ENCODE measurements at regions not wholly inside any gene's neighbourhood (a gene's known extent, or its start where the extent isn't known, plus 50 kb on each side); places are given as distances from the start of the nearest gene placed in this dataset.

DNA sequence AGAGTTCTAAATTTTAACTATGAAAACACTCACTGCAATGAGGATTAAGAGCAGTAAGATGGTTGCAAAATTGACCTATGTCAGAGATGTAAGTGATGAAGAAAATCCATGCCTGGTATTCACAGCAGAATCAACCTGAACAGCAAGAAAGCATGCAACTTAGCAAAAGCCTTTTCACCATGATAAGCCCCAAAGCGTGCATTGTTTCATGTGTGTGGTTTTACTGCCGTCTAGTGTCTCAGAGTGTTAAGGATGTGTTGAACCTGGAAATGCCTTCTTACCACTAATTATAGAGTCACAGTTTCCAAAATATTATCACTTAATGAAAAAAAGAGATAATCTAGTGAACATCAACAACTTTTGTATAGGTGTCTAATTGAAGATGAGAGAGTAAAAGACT, 415.2 kb upstream of the TRPC7 start:
- 49 to 56% methylated on average over 2 of the region's 2 CpGs for WGBS, 2 donors
- DNase-seq = no peak
- H3K36me3 ChIP-seq = no peaks in the 10 kb centered on the region
- intact Hi-C loops (cut with DNase I) = no loop called here
- H3K9me3 ChIP-seq = no peaks in the 10 kb centered on the region
- H3K4me1 ChIP-seq = no peaks in the 10 kb centered on the region
- no peak overlapping the region for H3K27ac ChIP-seq
- no peak overlapping the region for H3K4me3 ChIP-seq
- TF ChIP-seq POLR2A (IDR thresholded peaks at IDR 0.05) = no peak
- TF ChIP-seq, protein P1, sequence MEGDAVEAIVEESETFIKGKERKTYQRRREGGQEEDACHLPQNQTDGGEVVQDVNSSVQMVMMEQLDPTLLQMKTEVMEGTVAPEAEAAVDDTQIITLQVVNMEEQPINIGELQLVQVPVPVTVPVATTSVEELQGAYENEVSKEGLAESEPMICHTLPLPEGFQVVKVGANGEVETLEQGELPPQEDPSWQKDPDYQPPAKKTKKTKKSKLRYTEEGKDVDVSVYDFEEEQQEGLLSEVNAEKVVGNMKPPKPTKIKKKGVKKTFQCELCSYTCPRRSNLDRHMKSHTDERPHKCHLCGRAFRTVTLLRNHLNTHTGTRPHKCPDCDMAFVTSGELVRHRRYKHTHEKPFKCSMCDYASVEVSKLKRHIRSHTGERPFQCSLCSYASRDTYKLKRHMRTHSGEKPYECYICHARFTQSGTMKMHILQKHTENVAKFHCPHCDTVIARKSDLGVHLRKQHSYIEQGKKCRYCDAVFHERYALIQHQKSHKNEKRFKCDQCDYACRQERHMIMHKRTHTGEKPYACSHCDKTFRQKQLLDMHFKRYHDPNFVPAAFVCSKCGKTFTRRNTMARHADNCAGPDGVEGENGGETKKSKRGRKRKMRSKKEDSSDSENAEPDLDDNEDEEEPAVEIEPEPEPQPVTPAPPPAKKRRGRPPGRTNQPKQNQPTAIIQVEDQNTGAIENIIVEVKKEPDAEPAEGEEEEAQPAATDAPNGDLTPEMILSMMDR (IDR thresholded peaks at IDR 0.05) = peak in 1 of 6 experiments; percentile 5
- H3K27me3 ChIP-seq = peaks cover 0 to 8% (median 0%) of the 10 kb centered on the region in 4 donors

DNA sequence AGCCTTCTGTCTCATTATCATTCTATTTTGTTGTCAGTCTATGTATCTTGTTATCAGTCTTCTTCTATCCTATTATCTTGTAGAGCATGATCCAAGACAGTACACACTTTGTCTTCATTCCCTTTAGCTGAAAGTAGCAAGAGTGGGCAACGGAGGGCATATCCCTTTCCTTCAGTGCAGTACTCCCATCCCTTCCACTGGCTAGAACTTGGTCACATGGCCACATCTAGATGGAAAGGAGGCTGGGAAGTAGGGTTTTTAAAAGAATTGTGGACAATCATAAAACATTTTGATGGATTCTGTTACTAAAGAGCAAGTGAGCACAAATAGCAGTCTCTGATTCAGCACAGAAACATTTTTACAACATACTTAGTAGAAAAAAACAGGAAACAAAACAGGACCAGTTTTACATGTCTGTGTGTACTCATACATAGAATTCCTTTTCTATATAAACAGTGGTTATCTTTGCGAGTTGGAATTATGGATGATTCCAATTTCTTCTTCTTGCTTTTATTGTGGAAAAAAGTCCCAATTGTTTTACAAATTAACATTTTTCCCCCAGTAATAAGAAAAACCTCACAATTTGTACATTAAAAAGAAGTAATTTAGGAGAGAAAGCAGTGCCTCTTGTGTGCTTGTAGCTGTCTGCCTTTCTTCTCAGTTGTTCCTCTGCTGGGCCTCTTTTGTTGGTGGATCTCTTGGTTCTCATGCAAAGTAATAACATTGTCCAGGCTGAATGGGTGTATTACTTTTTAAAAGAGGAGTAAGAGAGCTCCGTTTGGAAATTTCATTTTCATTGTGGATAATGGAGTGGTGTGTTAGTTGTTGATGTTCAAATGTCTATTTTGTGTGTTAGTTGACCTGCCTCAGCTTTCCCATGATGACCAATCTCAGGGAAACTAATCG, 410.9 kb upstream of the TRPC7 start:
- H3K36me3 ChIP-seq = no peaks in the 10 kb centered on the region
- no peaks in the 10 kb centered on the region for H3K9me3 ChIP-seq
- no peak for DNase-seq
- TF ChIP-seq POLR2A (IDR thresholded peaks at IDR 0.05) = no peak
- TF ChIP-seq, protein P1 (IDR thresholded peaks at IDR 0.05) = no peak
- no peaks in the 10 kb centered on the region for H3K4me1 ChIP-seq
- intact Hi-C loops (cut with DNase I) = loop anchor here (10.0 kb wide), 1 partner anchor 521 kb away; no protein-coding TSS in a partner anchor
- WGBS, 2 donors = 57 to 59% methylated on average over 3 to 4 of the region's 4 CpGs
- no peak overlapping the region for H3K4me3 ChIP-seq
- H3K27ac ChIP-seq = no peak overlapping the region
- peaks cover 0 to 9% (median 0%) of the 10 kb centered on the region in 4 donors for H3K27me3 ChIP-seq

DNA sequence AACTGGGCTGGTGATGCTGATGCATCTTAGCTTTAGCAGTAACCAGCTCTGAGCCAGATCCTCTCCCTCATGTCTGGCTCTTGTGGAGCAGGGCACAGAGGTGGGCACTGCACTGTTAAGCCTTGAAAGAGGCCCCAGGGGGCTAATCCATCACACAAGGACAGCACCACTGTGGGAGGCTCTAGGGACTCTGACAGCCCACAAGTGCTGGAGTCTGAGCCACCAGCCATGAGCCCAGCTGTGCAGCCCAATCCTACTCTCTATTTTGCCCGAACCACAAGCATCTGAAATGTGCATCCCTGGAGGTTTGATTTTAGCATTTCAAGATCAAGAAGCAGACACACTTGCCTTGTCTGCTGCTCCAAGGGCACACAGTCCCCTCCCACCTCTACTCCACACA, 407.1 kb upstream of the TRPC7 start:
- peaks cover 0 to 9% (median 0%) of the 10 kb centered on the region in 4 donors for H3K27me3 ChIP-seq
- no peak for TF ChIP-seq POLR2A (IDR thresholded peaks at IDR 0.05)
- TF ChIP-seq, protein P1 (IDR thresholded peaks at IDR 0.05) = no peak
- H3K27ac ChIP-seq = no peak overlapping the region
- H3K4me1 ChIP-seq = no peaks in the 10 kb centered on the region
- H3K36me3 ChIP-seq = no peaks in the 10 kb centered on the region
- no peak overlapping the region for H3K4me3 ChIP-seq
- intact Hi-C loops (cut with DNase I) = loop anchor here (10.0 kb wide), 1 partner anchor 518 kb away; no protein-coding TSS in a partner anchor
- DNase-seq = no peak
- no peaks in the 10 kb centered on the region for H3K9me3 ChIP-seq
- WGBS, 2 donors = no CpG with 5 or more reads among the region's 1 CpG

DNA sequence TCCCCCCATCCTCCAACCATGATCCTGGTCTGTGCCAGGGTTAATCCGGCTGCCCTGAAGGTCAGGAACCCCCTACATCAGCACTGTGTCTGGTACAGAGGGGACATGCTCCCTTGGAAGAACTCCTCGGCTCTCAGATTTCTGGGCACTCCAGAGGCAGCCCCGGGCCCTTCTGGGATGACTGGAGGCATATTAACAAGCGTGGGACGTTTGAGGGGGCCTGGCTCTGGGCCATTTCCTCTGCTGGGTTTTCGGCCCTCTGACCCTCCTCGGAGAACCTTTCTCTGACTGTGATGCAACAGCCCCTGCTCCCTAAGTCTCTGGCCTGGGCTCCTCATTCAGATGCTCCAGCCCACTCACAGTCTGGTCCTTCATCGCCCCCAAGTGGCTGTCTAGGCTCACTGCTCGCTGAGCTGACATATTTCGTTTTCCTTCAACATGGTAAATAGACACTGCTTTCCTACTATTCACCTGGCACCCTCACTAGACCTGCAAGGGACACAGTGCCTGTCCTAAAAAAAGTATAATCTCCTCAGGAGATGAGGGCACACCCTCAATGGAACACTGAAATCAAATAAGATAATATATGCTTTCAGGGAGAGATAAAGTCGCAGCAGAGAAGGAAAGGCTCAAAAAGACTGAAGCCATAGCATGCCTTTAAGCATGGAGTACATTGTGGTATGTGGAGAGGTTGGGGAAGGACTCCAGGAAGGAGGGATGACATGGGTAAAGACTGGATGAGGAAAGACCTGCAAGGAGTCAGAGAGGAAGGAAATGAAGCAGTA, 404.7 kb upstream of the TRPC7 start:
- Histone ChIP-seq H3K4me1 (no peaks in the 10 kb centered on the region), H3K36me3 (no peaks in the 10 kb centered on the region), H3K27me3 (peaks cover 0 to 9% (median 0%) of the 10 kb centered on the region in 4 donors), H3K4me3 (no peak overlapping the region), H3K9me3 (no peaks in the 10 kb centered on the region), H3K27ac (no peak overlapping the region)
- TF ChIP-seq, protein P1 (IDR thresholded peaks at IDR 0.05) = peak; percentile 11 to 79 (median 58)
- no peak for TF ChIP-seq POLR2A (IDR thresholded peaks at IDR 0.05)
- WGBS, 2 donors = 30 to 42% methylated on average over 8 to 9 of the region's 11 CpGs
- DNase-seq = no peak
- intact Hi-C loops (cut with DNase I) = loop anchor here (10.0 kb wide), 1 partner anchor 515 kb away; no protein-coding TSS in a partner anchor

DNA sequence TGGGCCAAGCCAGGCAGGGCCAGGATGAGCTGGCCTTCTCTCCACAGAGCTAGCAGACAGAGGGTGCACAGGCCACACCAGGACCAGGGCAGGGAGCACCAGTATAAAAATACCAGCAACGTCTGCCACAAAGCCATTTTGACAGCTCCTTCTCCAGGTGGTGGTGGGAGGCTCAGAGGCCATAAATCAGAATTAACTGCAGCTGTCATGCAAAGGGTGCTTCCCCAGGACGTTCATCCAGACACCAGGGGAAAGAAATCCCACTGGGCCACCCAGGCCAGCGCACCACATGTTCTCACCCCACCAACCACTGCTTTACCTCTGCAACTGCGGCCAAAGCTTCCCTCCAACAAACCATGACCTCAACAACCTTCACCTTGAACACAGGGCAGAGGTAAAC, 403.7 kb upstream of the TRPC7 start:
- no peak for TF ChIP-seq POLR2A (IDR thresholded peaks at IDR 0.05)
- TF ChIP-seq, protein P1 (IDR thresholded peaks at IDR 0.05) = no peak
- Histone ChIP-seq H3K4me1 (no peaks in the 10 kb centered on the region), H3K4me3 (no peak overlapping the region), H3K27ac (no peak overlapping the region), H3K27me3 (peaks cover 0 to 9% (median 0%) of the 10 kb centered on the region in 4 donors), H3K36me3 (no peaks in the 10 kb centered on the region), H3K9me3 (no peaks in the 10 kb centered on the region)
- no peak for DNase-seq
- intact Hi-C loops (cut with DNase I) = no loop called here
- 72 to 80% methylated on average over 1 to 3 of the region's 4 CpGs for WGBS, 2 donors
